Aorta (tissue), 5 donors: ENCODE measurements at regions not wholly inside any gene's neighbourhood (a gene's known extent, or its start where the extent isn't known, plus 50 kb on each side); places are given as distances from the start of the nearest gene placed in this dataset.
"Not testable (repeated sequence)": the region's sequence is repeated elsewhere in the genome, so short reads cannot be mapped to it uniquely, and the experiment has no call there.

Experiments used
- ATAC-seq: fragments of 200-7000 bp; cut with Tn5 transposase; one replicate; pipeline ENCODE4 v1.9.1; 2022; ENCODE audit warnings: moderate library complexity; ENCODE audit not compliant: low FRiP score
- DNase-seq, 2 donors: peaks; one replicate each; pipeline ENCODE4 v3.0.0-alpha.2; 2020
- H3K27ac ChIP-seq, 2 donors: one replicate each; pipeline ENCODE4 v1.5.1; 2013; ENCODE audit warnings: low read length in 2 of 2, mild to moderate bottlenecking in 2 of 2, moderate library complexity in 2 of 2, control low read depth in 1 of 2, inconsistent platforms in 1 of 2, low read depth in 1 of 2
- H3K27me3 ChIP-seq, 2 donors: one replicate each; pipeline ENCODE4 v1.6.1; 2013; ENCODE audit warnings: control low read depth in 1 of 2, low read length in 1 of 2, mild to moderate bottlenecking in 1 of 2, moderate library complexity in 1 of 2; ENCODE audit not compliant: insufficient read depth in 2 of 2, control insufficient read depth in 1 of 2
- H3K36me3 ChIP-seq, 2 donors: one replicate each; pipeline ENCODE4 v1.6.1; 2013; ENCODE audit warnings: control low read depth in 1 of 2, low read length in 1 of 2, mild to moderate bottlenecking in 1 of 2; ENCODE audit not compliant: insufficient read depth in 2 of 2, control insufficient read depth in 1 of 2
- H3K4me1 ChIP-seq, 2 donors: one replicate each; pipeline ENCODE4 v1.6.1; 2013; ENCODE audit warnings: low read length in 2 of 2, control low read depth in 1 of 2, mild to moderate bottlenecking in 1 of 2, moderate library complexity in 1 of 2; ENCODE audit not compliant: insufficient read depth in 2 of 2, control insufficient read depth in 1 of 2
- H3K4me3 ChIP-seq, 2 donors: one replicate each; pipeline ENCODE4 v1.5.1; 2013; ENCODE audit warnings: low read length in 2 of 2, control low read depth in 1 of 2, mild to moderate bottlenecking in 1 of 2
- H3K9me3 ChIP-seq: one replicate; pipeline ENCODE4 v1.6.1; 2013; ENCODE audit warnings: mild to moderate bottlenecking, low read length; ENCODE audit not compliant: control insufficient read depth
- WGBS, 2 donors: extraction: QIAGEN DNeasy Blood & Tissue Kit; methylation state at CpG; one replicate each; pipeline ENCODE4 v1.1.7; 2013; 5-methylcytosine and 5-hydroxymethylcytosine counted together
- intact Hi-C, 2 donors: fragments of 100-400 bp; cut with DNase I; formaldehyde crosslinking; loops; one replicate each; pipeline versions ENCODE4 v1.14.2 to v1.15.0; 2022
- donor health status: healthy with polysubstance abuse.
- donor health status: Bipolar disorder and iron deficiency.
- donor health status: DM: no; HTN: no; CAD: no.
- donor health status: DM: no; HTN: no; CAD: no.
- donor health status: DM: yes; HTN: yes; CAD: no.

- 80 to 82% methylated on average over 18 to 26 of the region's 29 CpGs for WGBS, 2 donors
- not testable (repeated sequence) for H3K9me3 ChIP-seq
Measured at GRCh38 chr2:242010252-242011166, 141.0 kb downstream of the RTP5 start.

DNA sequence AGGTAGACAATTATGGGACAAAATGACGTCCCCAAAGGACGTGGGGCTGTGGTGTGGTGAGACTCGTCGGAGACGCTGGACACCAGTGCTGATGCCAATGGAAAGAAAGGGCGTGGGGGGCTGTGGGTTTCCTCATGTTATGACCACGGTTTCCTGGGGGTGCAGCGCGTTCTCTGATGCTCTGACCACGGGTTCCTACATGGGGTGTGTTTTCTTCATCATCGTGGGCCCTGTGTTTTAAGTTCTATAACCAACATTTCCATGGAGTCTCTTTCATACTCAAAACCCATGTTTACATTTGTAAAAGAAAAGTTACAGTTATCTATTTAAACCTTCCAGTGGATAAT is 141.6 kb downstream of the RTP5 start:
- intact Hi-C loops = no loop called here

More at GRCh38 chr2:242010252-242011166, 141.0 kb downstream of the RTP5 start:
- H3K27me3 ChIP-seq, H3K36me3 ChIP-seq, H3K4me3 ChIP-seq, H3K4me1 ChIP-seq, ATAC-seq, H3K27ac ChIP-seq, DNase-seq, intact Hi-C loops: not testable (repeated sequence)

DNA sequence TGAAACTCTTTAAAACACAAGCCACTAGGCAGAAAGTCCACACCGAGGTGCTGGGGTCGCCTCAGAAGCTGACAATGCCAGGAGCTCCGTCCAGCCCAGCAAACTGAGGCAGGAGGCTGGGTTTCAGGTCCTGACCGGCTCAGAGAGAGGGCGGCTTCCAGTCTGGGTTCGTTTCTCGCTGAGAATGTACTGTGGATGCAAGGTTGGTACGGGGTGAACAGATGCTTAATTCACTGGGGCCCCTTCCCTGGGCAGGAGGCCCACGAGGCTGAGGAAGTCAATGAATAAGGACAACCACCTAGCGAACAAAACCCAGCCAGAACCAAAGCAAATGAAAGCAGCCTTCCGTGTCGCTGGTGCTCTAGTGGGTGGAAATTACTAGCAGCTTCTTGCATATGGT is 142.0 kb downstream of the RTP5 start:
- Histone ChIP-seq H3K9me3 (no peaks in the 10 kb centered on the region), H3K27ac (no peak overlapping the region), H3K4me3 (no peak overlapping the region), H3K4me1 (no peaks in the 10 kb centered on the region), H3K36me3 (no peaks in the 10 kb centered on the region), H3K27me3 (no peaks in the 10 kb centered on the region)
- DNase-seq (peak in 1 of 2 donors; percentile 32), ATAC-seq (no peak)
- intact Hi-C loops = no loop called here
- WGBS, 2 donors = 79 to 82% methylated on average over 12 of the region's 12 CpGs

More for the DNA sequence above, 141.6 kb downstream of the RTP5 start:
- peak in 1 of 2 donors; percentile 17 for DNase-seq
- H3K27ac ChIP-seq = no peak overlapping the region
- H3K4me3 ChIP-seq = no peak overlapping the region
- H3K27me3 ChIP-seq = no peaks in the 10 kb centered on the region
- H3K36me3 ChIP-seq = no peaks in the 10 kb centered on the region
- H3K4me1 ChIP-seq = no peaks in the 10 kb centered on the region
- no peaks in the 10 kb centered on the region for H3K9me3 ChIP-seq
- WGBS, 2 donors = 72 to 73% methylated on average over 11 of the region's 11 CpGs
- no peak for ATAC-seq

- ATAC-seq = peak; percentile 15
- H3K27ac ChIP-seq = no peak overlapping the region
- peak; percentile 22 to 60 for DNase-seq
- intact Hi-C loops = no loop called here
- no peaks in the 10 kb centered on the region for H3K36me3 ChIP-seq
- no peak overlapping the region for H3K4me3 ChIP-seq
- no peaks in the 10 kb centered on the region for H3K4me1 ChIP-seq
- no peaks in the 10 kb centered on the region for H3K9me3 ChIP-seq
- 78 to 85% methylated on average over 40 of the region's 40 CpGs for WGBS, 2 donors
- no peaks in the 10 kb centered on the region for H3K27me3 ChIP-seq
Measured at GRCh38 chr2:242011991-242012764, 142.6 kb downstream of the RTP5 start.

GRCh38 chr2:242012956-242013764 is 143.6 kb downstream of the RTP5 start:
- whole genome bisulfite sequencing, 2 donors = 69 to 70% methylated on average over 43 to 44 of the region's 44 CpGs
- no peaks in the 10 kb centered on the region for H3K36me3 ChIP-seq
- H3K4me1 ChIP-seq = no peaks in the 10 kb centered on the region
- H3K4me3 ChIP-seq = no peak overlapping the region
- ATAC-seq (peak; percentile 48), DNase-seq (peak; percentile 34 to 72)
- H3K27ac ChIP-seq = no peak overlapping the region
- no peaks in the 10 kb centered on the region for H3K9me3 ChIP-seq
- intact Hi-C loops = no loop called here
- no peaks in the 10 kb centered on the region for H3K27me3 ChIP-seq

GRCh38 chr2:242013771-242014170 is 144.2 kb downstream of the RTP5 start:
- Histone ChIP-seq H3K36me3 (no peaks in the 10 kb centered on the region), H3K27ac (no peak overlapping the region), H3K4me3 (no peak overlapping the region), H3K4me1 (no peaks in the 10 kb centered on the region), H3K9me3 (no peaks in the 10 kb centered on the region), H3K27me3 (no peaks in the 10 kb centered on the region)
- intact Hi-C loops = no loop called here
- WGBS, 2 donors = 66 to 74% methylated on average over 9 of the region's 9 CpGs
- no peak for ATAC-seq
- DNase-seq = no peak

DNA sequence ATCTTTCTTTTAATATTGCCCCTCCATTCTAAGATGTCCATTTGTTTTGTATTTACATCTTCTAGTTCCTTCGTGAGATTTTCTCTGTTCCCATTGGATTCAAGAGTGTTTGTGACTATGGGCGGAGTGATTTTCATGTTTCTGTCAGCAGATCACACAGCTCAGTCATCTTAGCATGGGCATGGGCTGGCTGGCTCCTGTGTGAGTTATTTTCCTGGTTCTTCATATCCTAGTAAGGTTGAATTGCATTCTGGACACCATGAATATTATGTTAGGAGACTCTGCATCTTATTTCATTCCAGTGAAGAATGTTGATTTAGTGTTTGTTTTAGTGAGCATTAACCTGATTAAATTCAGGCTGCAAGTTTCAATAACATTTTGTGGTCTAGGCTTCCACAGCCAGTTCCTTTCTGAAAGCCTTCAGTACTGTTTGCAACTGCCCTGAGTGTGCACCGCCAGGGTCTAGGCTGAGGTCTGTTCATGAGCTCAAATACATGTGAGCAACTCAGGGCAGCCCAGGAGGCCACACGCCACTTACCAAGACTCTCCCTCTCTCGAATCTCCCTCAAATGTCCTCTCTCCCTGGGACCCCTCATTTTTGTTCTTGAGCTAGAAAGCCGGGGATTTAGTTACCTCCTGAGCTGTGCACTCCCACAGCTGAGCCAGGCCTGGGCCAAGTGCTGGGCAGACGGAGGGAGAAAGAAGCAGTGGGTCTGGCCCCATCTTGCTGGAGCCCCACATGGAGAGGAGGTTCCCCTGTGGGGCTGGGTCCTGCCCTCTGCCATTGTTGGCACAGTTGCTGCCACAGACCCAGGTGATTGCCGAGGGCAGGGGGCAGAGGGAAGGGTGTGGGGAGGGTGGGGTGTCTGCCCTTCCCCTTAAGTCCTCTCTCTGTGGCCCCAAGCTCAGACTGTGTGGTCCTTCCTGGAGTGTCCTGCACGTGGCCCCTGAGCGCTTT is 145.9 kb downstream of the RTP5 start:
- no peaks in the 10 kb centered on the region for H3K36me3 ChIP-seq
- H3K4me1 ChIP-seq = no peaks in the 10 kb centered on the region
- H3K27ac ChIP-seq = no peak overlapping the region
- ATAC-seq = no peak
- 74 to 78% methylated on average over 10 of the region's 10 CpGs for WGBS, 2 donors
- H3K4me3 ChIP-seq = no peak overlapping the region
- no peaks in the 10 kb centered on the region for H3K27me3 ChIP-seq
- H3K9me3 ChIP-seq = no peaks in the 10 kb centered on the region
- peak; percentile 20 to 64 for DNase-seq
- intact Hi-C loops = no loop called here
